ENCODE measurements at regions not wholly inside any gene's neighbourhood (a gene's known extent, or its start where the extent isn't known, plus 50 kb on each side); places are given as distances from the start of the nearest gene placed in this dataset.

DNA sequence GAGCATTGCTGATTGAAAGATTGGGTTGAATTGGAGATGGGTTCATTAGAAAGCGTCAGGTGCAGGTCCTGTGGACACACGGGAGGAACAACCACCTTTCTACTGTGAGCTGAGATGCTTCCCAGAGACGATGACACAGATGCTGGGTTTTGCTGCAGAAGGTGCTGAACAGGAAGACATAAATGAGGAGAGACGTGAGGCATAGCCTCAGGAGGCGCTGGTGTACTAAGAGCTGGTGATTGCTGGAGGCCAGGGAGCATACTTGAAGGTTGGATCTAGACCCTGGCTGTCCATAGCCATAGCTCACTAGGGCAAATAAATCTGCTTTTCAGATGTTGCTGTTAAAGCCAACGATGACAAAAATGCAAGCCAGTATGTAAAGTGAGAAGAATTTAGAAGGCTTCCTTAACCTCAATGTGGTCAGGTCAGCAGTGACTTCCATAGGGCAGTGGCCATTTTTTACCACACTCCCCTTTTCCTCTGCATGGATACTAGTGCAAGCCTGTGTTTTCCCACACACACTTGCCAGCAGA lies 153.7 kb downstream of the SOX11 start:
- DNase-seq, result no peak

DNA sequence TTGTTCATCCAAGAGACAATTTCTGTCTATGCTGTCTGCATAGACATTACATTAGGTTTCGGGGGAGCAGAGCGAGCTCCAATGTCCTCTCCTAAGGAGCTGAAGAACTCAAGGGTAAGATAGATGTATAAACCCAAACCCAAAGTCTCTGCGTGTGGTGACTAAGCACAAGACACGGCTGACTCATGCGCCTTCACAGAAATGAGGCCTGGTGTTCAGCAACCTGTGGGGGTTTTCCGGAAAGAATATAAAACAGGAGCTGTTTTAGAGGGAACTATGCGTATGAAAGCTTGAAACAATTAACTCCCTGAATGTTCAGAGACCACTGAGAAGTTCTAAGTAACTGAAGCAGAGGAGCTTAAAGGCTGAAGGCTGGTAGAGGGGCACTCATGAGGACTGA lies 154.7 kb downstream of the SOX11 start:
- DNase-seq, result no peak

DNA sequence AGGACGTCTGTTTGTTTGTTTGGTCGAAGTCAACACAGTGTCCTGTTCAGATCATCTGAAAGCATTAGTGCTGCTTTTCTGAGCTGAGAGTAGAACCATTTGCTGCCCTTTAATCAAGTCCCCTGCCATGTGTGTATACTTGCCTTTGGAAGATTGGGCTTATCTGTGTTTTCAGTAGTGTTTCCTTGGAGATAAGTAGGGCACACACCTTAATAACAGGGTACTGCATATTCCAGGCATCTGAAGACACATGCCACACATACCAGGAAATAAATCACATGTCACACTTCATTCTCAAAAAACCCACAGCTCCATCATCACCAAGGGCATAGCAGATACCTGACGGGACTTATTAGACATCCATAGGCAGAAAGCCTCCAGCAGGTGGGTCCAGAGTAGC lies 157.4 kb downstream of the SOX11 start:
- DNase-seq, result no peak

DNA sequence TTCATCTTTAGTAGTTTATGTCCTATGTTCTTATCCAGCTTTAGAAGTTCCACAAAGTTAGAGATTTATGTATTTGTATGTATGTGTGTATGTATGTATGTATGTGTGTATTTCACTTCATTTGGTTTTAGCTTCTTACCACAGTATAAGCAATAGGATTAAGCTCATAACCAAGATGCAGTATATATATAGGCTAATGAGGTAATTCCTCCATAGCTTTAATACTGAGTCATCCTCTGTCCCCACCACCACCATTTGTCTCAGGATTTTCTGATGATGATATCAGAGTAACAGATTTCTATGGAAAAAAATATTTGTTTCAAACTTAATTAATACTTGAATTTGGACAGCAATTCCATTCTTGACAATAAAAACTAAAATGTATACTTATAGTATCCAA lies 159.2 kb downstream of the SOX11 start:
- no peak for DNase-seq

DNA sequence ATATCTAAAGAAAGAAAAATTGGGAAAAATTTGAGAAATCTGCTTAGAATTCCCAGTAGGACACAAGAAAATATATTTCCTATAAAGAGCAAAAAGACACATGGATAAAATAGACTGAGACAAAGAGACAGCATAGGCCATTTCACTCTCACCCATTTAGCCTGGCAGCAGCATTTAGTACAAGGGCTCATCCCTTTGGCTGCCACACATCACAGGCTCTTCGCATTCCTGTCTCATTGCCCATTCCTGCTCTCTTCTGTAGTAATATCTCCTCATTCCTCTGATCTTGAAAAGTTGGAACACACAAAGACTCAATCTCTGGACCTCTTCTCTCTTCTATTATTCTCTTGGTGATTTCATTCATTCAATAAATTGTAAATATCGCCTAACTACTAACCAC lies 162.6 kb downstream of the SOX11 start:
- DNase-seq, result no peak

DNA sequence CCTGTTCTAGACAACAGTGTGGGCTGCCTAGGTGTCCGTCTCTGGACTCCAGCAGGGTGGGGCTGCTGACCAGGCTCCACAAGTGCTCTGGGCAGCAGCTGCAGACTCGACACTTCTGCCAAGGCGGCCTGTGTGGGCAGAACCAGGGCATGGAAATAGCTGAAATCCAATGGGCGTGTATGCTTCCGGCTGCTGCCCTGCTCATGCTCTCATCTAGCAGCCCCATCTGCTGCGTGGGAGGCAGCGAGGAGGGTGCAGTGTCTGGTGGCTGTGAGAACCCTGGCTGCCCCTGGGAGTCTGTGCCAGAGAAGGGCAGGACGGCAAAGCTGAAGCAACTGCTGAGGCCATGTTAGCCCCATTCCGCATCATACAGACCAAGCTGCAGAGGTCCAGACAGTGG lies 174.9 kb downstream of the SOX11 start:
- no peak for DNase-seq

DNA sequence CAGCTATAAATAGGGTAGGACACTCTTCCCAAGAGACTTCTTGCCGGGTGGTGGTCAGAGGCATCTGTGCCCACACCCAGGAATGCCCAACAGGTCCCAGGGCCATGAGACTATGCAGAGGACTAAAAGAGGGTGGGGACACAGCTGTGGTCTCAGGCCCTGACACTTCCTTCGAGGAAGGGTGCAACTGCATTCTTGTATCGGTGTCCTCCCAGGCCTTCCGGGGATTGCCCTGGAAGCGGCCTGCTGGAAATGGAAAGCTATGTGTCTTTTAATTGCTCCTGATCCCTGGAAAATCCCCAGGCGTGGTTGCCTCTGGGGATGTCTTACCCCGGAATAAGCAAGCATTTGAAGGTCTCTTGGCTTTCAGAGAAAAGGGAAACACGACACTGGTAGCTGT lies 176.7 kb downstream of the SOX11 start:
- no peak for DNase-seq

DNA sequence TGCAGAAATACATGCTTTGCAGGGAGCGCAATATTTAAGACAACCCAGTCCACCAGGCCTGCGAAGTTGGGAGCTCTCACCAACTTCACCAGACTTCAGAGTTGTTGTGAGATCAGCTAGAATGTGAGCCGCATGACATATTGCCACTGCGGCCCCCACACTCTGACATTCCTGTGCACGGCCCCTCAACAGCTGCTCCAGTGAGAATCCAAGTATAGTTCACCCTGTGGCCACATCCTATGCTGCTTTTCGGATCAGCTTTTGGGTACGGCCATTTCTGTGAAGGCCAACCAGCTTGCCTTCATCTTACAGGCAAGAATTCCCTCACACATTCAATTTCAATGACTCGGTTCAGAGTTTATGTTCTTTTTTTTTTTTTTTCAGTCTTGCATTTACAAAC lies 177.8 kb downstream of the SOX11 start:
- no peak for DNase-seq

DNA sequence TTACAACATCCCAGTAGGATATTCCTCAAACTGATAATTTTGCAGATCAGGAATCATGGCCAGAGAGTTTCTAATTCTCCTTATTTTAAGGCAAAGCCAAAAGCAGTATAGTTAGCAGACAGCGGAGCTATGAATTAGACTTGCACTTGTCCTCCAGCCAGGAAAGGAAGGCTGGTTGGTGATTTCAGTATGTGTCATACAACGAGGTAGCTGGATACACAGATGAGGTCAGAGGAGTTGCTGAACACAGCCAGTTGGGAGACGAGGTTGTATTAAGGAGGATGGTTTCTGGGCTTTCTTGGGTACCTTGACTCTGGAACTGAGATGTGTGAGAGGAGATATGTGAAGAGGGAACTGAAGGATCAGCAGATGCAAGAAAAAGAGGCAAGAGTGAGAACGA lies 185.2 kb downstream of the SOX11 start:
- DNase-seq, result no peak

DNA sequence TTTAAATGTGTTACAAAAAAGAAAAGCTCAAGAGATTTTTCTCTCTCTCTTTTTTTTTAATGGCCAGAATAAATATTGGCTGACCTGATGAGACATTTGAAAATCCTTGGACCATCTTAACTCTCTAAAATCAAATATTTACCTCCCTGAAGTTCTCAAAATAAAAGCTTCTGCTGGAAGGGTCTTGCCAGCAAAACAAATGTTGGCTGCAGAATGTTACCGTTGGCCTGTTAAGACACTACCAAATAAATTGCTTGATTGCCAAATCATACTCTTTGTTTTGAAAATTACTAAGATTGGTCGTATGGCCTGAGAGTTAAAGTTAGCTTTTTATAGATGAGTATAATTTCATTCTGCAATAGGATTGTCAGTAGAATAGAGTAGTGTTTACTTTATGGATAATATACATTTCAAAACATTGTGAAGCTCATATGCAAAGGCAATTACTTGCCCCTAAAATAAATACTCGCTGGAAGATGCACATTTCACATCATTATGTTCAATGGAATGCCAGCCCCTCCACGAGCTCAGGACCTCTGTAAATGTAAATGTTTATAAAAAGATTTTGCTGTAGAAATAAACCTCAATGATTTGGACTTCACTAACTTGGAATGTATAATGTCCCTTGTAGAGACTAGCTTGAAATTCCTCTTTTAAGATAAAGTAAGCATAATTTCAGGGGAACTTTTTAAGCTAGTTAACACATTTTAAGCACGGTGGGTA lies 193.4 kb downstream of the SOX11 start:
- no peak for DNase-seq

DNA sequence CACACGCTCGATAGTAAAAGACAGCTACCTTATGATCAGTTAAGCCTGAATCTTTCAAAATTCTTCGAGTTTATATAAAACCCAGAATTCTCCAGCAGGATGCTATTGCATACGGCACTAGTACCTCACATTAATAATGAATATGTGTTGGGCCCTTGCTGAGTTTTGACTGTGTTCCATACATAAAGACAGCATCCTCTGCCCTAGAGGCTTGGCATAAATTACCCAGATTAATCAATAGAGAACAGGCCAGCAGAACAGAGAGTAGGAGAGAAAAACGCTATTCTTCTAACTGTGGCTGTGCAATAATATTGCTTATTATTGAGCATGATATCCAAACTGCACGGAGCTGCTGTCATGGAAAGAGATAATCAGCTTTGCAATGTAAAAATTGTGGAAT lies 194.3 kb downstream of the SOX11 start:
- DNase-seq, result no peak

DNA sequence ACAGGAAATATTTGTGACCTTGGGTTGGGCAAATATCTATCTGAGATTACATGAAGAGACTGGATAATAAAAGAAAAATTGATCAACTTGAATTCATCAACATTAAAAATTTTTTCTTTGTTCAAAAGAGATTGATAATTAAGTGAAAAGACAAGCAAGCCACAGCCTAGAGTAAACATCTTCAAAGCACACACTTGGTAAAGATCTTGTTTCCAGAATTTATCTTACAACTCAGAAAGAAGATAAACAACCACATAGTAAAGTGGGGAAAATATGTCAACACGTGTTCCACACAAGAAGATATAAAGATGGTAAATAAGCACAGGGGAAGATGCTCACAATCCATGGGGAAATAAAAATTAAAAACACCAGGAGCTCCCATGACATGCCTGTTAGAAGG lies 195.9 kb downstream of the SOX11 start:
- no peak for DNase-seq

DNA sequence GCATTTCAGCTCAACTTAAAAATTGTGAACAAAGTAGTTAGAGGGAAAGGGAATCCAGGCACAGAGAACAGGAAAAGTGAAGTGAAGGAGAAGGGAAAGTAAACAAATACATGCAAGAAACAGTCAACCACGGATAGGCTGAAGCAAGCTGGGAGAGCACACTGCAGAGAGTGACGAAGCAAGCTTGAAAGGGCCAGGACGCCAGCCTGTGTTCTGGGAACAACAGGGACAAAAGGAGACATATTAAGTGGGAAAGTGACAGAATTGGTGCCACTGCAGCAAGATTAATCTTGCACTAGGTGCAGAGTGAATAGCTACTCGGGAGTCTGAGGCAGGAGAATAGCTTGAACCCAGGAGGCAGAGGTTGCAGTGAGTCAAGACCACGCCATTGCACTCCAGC lies 197.3 kb downstream of the SOX11 start:
- no peak for DNase-seq

DNA sequence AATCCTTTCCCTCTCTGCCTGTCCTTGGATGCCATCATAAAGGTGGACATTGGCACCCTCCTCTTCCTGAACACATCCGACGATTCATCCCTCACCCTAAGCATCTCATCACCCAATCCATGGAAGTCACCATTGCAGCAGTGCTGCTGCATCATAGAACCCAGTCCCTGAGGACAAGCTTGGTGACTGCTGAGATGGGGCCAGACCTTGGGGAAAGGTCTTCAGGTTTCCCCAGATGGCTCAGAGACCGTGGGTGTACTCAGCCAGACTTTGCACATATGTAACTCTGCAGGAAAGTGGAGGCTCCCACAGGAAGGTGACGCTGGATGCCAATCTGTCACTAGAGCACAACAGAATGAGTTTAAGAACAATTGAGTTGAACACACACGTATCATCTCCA lies 202.2 kb downstream of the SOX11 start:
- no peak for DNase-seq

DNA sequence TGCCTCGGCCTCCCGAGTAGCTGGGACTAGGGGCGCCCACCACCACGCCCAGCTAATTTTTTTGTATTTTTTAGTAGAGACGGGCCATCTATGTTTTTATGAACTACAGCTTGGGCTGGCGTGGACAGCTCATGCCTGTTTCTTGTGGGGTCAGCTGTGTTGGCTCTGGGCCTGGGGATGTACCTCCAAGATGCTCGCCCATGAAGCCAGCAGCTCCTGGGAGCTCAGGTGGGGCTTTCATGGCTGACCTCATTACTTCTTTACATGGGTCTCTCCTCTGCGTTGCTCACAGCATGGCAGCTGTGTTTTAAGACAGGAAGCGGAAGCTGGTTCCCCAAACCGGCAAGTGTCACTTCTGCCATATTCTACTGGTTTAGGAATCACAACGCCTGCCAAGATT lies 203.1 kb downstream of the SOX11 start:
- DNase-seq, result no peak

DNA sequence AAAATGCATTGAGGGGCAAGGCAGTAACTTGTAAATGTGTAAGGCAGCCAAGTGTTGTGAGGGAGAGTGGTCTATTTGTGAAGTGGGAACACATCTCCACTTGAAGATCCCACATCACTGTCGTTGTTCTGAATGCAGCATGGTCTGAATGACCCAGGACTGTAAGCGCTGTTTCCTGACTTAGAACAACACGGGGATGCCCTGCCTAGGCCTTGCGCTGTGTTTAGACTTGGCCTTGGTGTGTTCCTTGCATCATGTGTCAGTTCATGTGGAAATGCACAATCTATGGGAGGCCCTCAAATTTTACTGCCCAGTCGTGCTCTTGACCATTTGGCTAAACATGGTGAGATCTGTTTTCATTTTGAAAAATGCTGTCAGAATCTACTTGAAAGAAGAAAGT lies 205.1 kb downstream of the SOX11 start:
- no peak for DNase-seq

DNA sequence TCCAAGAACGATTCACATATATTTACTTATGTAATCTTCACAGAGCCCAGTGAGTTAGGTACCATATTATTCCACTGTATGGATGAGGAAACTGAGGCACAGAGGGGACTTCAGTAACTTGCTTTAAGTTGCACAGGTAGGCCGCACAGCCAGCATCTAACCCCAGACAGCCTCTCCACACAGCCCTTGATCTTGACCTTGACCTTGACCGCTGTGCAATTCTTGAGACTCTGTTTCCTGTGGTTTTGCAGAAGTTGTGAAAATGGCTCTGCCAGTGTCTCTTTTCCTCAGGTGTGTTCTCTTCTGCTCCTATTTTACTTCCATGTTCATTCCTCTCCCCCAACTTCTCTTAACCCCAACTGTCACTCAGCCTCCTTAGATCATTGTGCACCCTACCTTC lies 206.5 kb downstream of the SOX11 start:
- DNase-seq, result no peak

DNA sequence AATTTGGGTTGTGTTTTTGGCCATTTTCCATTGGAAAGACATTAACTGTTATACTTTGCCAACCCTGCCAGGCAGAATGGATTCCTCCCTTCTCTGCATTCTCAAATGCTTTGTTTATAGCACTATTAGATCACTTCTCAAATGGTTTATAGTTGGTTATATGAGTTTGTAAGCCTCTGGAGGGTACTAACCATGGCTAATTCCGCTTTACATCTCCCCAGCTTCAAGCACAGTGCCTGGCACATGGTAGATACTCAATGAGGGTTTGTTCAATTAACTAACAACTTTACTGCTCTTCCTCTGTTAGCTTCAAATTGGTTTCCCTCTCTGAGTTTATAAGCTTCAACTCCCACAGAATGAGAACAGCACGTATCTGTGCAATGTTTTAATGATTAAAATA lies 213.5 kb downstream of the SOX11 start:
- DNase-seq, result no peak

DNA sequence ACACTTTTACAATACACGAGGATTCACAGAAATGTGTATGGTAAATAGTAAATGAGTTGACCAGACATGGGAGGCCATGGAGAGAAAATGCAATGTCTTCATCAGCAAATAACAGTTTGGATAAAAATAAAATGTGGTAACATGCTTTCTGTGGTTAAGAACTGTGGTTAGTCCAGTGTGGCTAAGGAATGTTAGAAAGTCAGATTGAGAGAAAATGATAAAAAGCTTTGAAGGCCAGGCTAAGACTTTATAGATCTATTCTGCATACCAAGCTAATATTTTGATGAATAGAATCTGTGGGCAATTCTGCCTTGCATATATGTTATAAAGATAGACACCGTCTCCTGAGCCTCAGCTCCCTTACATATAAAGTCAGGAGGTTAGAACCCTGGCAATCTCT lies 215.9 kb downstream of the SOX11 start:
- no peak for DNase-seq

DNA sequence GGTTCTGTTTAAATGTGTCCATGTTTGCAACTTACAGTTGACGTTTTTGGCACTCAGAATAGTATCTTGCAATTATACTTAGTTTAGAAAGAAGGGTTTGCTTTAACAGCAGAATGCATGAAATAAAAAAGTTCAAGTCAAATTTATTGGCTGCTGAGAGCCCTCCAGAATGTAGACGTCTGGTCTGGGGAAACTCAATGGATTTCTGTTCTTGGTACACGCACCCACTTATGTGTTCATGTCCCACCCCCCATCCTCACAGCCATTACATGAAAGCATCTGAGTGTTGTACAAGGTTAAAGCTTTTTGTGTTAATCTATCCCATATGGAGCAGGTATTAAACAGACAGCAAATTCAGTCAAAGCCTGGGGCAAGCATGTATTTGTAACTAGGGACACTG lies 219.5 kb downstream of the SOX11 start:
- no peak for DNase-seq

DNA sequence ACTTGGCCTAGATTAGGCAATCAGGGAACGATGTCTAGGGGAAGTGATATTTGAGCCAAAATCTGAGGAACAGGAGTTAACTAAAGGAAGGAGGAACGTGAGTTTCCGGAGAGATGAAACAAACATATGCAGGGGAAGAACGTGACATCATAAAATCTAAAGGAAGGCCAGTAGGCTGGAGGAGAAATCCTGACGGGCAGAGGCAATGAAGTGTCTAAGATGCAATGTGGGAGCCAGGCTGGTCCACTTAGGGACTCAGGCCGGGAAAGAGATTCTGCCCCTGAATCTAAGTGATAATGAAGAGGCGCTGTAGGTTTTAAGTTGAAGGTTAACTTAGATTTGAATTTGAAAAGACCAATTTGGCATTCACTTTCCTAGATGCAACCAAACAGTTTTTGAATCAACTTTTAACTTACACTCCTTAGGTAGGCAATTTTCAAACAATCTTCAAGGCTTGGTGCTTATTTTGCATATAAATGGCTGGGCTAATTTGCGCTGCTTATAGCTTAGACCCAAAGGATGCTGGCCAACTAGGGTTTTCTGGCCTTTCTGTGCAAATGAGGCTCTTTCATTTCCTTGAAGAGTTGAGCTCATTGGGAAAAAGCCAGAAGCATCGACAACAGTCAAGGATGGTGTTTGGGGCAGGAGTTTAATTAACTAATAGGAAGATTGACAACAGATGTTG lies 221.7 kb downstream of the SOX11 start:
- DNase-seq, result no peak

DNA sequence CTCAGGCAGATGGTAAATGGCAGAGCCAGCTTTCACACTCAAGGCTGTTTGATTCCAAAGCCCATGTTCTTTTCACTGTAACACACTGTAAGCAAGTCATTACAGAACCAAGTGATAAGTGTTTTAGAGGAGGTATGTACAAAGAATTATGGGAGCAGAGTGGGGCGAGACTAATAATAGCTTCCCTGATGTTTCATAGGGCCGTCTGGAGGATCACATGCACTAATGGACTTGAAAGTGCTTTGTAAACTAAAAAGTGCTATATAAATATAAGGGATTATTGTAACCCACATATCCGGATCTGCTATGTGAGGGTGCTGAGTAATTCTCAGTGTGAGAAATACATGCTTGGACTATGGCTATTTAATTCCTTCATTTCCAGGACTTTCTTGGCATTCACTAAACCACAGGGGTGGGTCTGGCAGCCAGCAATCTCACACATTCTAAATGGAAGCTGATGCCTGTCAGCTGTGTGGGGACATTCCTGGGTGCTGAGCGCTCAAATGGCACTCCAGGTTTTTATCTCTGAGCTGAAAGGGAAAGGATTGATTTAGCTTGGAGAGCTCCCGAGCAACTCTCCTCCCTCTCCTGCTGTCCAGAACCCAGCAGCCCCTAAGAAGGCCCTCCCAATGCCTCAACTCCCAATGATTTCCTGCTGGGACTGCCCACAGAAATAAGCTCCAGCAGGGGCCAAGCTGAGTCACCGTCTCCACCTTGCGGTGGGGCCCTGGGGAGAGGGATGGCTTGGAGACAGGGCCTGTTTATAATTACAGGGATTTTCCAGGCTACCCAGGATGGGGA lies 222.8 kb downstream of the SOX11 start:
- DNase-seq, result no peak

DNA sequence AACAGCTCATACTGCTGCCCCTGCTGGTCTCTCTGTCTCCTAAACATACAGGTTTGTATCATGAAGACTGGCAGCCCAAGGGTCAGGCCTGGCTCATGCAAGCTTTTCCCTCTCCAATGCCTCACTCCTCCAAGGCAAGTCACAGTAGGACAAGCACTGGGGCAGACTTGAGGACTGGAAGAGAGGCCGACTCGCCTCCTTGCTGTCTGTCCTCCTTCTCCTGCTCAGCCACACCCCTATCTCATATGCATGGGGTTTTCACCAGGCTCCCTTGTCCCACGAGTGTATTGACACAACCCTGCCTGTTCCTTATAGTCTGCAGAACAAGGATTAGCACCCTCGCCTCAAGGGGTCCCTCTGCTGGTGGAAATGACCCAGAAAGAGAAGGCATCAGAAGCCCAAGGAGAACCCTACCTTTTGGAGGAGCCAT lies 223.7 kb downstream of the SOX11 start:
- no peak for DNase-seq

DNA sequence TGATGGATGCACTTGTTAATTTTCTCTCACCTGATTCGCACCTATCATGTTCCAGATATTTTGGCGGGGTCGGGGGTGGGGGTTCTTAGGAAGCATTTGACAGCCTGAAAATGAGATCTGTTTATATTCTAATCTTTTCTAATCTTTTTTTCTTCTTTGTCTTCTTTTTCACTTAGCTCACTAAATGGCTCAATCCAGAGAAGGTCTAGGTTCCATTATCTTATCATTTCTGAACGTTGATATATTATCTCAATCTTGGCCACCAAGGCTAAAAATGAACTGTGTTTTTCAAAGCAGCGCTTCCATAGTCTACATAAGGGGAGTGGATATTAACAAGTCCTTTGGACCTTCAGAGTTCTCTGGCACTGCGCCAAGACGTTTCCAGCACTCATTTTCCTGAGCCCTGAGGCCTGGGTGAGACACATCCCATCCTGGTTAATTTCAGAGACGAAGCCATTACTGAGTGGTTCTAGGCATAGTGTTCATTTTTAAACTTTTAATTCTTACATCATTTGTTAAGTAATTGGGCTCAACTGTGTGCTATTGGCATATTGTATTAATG lies 229.0 kb downstream of the SOX11 start:
- no peak for DNase-seq

Measured in CD4-positive, alpha-beta T cell treated with Interleukin-15 for 1 hour (primary cell).